ENCODE measurements at regions not wholly inside any gene's neighbourhood (a gene's known extent, or its start where the extent isn't known, plus 50 kb on each side); places are given as distances from the start of the nearest gene placed in this dataset.

- in situ Hi-C loops (cut with HindIII; ENCODE audit: low pct_unique_long_range_greater_than_20kb, low sequenced_read_pairs): no loop called here
- DNase-seq (ENCODE audit: low read depth, low spot score) (no peak), ATAC-seq (no peak)
- H3K27me3 ChIP-seq (ENCODE audit: control insufficient read depth, insufficient read depth, low read length): no peaks in the 10 kb centered on the region; the same call in 1 of the 2 replicates
- CTCF ChIA-PET: no interaction called here
- H3K4me1 ChIP-seq (ENCODE audit: control insufficient read depth, insufficient read depth, low read length): no peaks in the 10 kb centered on the region
- intact Hi-C loops (cut with micrococcal nuclease; ENCODE audit: unreplicated experiment): no loop called here
- no TSS peak for BruUV-seq (replicated peaks)
- H3K27ac ChIP-seq (ENCODE audit: low read length): no peak overlapping the region
- no peak overlapping the region for H3K4me3 ChIP-seq (ENCODE audit: low read depth in 2 of 2, low read length in 2 of 2)
- no peaks in the 10 kb centered on the region for H3K36me3 ChIP-seq (ENCODE audit: control insufficient read depth, insufficient read depth, low read length)
- H3K9me3 ChIP-seq (ENCODE audit: control insufficient read depth, insufficient read depth, low read depth, low read length): no peaks in the 10 kb centered on the region
- POLR2A ChIA-PET: no interaction called here
- TF ChIP-seq SIN3A (IDR thresholded peaks at IDR 0.05; ENCODE audit: borderline replicate concordance, insufficient read depth, low read depth, low read length) (no peak), POLR2AphosphoS5 (IDR thresholded peaks at IDR 0.05; ENCODE audit: low read depth, low read length) (no peak)
Observed at GRCh38 chr20:24379484-24379927, 89.9 kb upstream of the SYNDIG1 start.

- DNase-seq (ENCODE audit: low read depth, low spot score): no peak
- in situ Hi-C loops (cut with HindIII; ENCODE audit: low pct_unique_long_range_greater_than_20kb, low sequenced_read_pairs) (no loop called here), intact Hi-C loops (cut with micrococcal nuclease; ENCODE audit: unreplicated experiment) (no loop called here)
- Histone ChIP-seq H3K9me3 (ENCODE audit: control insufficient read depth, insufficient read depth, low read depth, low read length) (no peaks in the 10 kb centered on the region), H3K4me1 (ENCODE audit: control insufficient read depth, insufficient read depth, low read length) (no peaks in the 10 kb centered on the region), H3K27me3 (ENCODE audit: control insufficient read depth, insufficient read depth, low read length) (no peaks in the 10 kb centered on the region; the same call in 1 of the 2 replicates), H3K27ac (ENCODE audit: low read length) (no peak overlapping the region), H3K4me3 (ENCODE audit: low read depth in 2 of 2, low read length in 2 of 2) (no peak overlapping the region), H3K36me3 (ENCODE audit: control insufficient read depth, insufficient read depth, low read length) (no peaks in the 10 kb centered on the region)
- no peak for ATAC-seq
- CTCF ChIA-PET: no interaction called here
- no peak for TF ChIP-seq SIN3A (IDR thresholded peaks at IDR 0.05; ENCODE audit: borderline replicate concordance, insufficient read depth, low read depth, low read length)
- no peak for TF ChIP-seq TCF7L2 (IDR thresholded peaks at IDR 0.05; ENCODE audit: low read depth, low read length)
- TF ChIP-seq CTCF (IDR thresholded peaks at IDR 0.05): no peak
- no peak for TF ChIP-seq REST (IDR thresholded peaks at IDR 0.05; ENCODE audit: insufficient read depth in 1 of 2, low read depth in 2 of 2, low read length in 1 of 2)
- no peak for TF ChIP-seq POLR2AphosphoS5 (IDR thresholded peaks at IDR 0.05; ENCODE audit: low read depth, low read length)
- POLR2A ChIA-PET: no interaction called here
- no TSS peak for BruUV-seq (replicated peaks)
Observed at GRCh38 chr20:24378661-24379483, 90.6 kb upstream of the SYNDIG1 start.
